Naive B cell (primary cell): ENCODE measurements at regions not wholly inside any gene's neighbourhood (a gene's known extent, or its start where the extent isn't known, plus 50 kb on each side); places are given as distances from the start of the nearest gene placed in this dataset.

Experiments used
- ATAC-seq, 2 donors: fragments of 150-1000 bp; cut with Tn5 transposase; 2 replicates each; pipeline ENCODE4 v1.10.0; 2021; ENCODE audit warnings: low read depth in 2 of 2, mild to moderate bottlenecking in 2 of 2, moderate library complexity in 2 of 2
- DNase-seq: peaks from one replicate; pipeline ENCODE4 v3.0.0; 2022
- H3K27ac Mint-ChIP-seq, 6 donors: one replicate each; pipeline ENCODE4 v1.8.0; 2020 to 2022; ENCODE audit warnings: mild to moderate bottlenecking in 6 of 6, mixed read lengths in 6 of 6, moderate library complexity in 5 of 6, inconsistent platforms in 2 of 6
- H3K27me3 Mint-ChIP-seq, 3 donors: one replicate each; pipeline ENCODE4 v1.8.0; 2021 to 2022; ENCODE audit warnings: mixed read lengths in 3 of 3, mild to moderate bottlenecking in 1 of 3
- H3K36me3 Mint-ChIP-seq, 2 donors: one replicate each; pipeline ENCODE4 v1.8.0; 2020 to 2022; ENCODE audit warnings: mixed read lengths in 2 of 2, inconsistent platforms in 1 of 2, mild to moderate bottlenecking in 1 of 2
- H3K4me1 Mint-ChIP-seq, 3 donors: one replicate each; pipeline ENCODE4 v1.8.0; 2020 to 2022; ENCODE audit warnings: mixed read lengths in 3 of 3, inconsistent platforms in 1 of 3, mild to moderate bottlenecking in 1 of 3, moderate library complexity in 1 of 3
- H3K4me3 Mint-ChIP-seq, 8 donors: one replicate each; pipeline ENCODE4 v1.8.0; 2020 to 2022; ENCODE audit warnings: mild to moderate bottlenecking in 8 of 8, mixed read lengths in 8 of 8, moderate library complexity in 8 of 8, inconsistent platforms in 2 of 8
- H3K9me3 Mint-ChIP-seq, 7 donors: one replicate each; pipeline ENCODE4 v1.8.0; 2020 to 2022; ENCODE audit warnings: mixed read lengths in 7 of 7, mild to moderate bottlenecking in 5 of 7, inconsistent platforms in 2 of 7, moderate library complexity in 1 of 7

GRCh38 chr22:48793949-48794348, 1033.7 kb downstream of the BRD1 start:
- Mint-ChIP-seq H3K4me1 (no peaks in the 10 kb centered on the region), H3K4me3 (no peak overlapping the region), H3K36me3 (peaks cover 0 to 6% of the 10 kb centered on the region in 2 donors), H3K27ac (no peak overlapping the region), H3K9me3 (peaks cover 0 to 10% (median 5%) of the 10 kb centered on the region in 7 donors), H3K27me3 (peaks cover 3 to 11% (median 7%) of the 10 kb centered on the region in 3 donors)
- DNase-seq (no peak), ATAC-seq (no peak)

GRCh38 chr22:48786679-48786996, 1041.0 kb downstream of the BRD1 start:
- ATAC-seq (no peak), DNase-seq (no peak)
- Mint-ChIP-seq H3K36me3 (no peaks in the 10 kb centered on the region), H3K27ac (no peak overlapping the region), H3K27me3 (peaks cover 0 to 11% (median under 1%) of the 10 kb centered on the region in 3 donors), H3K9me3 (peaks cover 0 to 2% (median 0%) of the 10 kb centered on the region in 7 donors), H3K4me3 (no peak overlapping the region), H3K4me1 (no peaks in the 10 kb centered on the region)

- Mint-ChIP-seq H3K4me3 (no peak overlapping the region), H3K27me3 (peaks cover 0 to 6% (median 0%) of the 10 kb centered on the region in 3 donors), H3K27ac (no peak overlapping the region), H3K4me1 (no peaks in the 10 kb centered on the region), H3K36me3 (no peaks in the 10 kb centered on the region), H3K9me3 (peaks cover 0 to 3% (median 0%) of the 10 kb centered on the region in 7 donors)
- DNase-seq (no peak), ATAC-seq (no peak)
Measured at GRCh38 chr22:48785792-48786678, 1041.6 kb downstream of the BRD1 start.

- H3K4me1 Mint-ChIP-seq: no peaks in the 10 kb centered on the region
- H3K27ac Mint-ChIP-seq: no peak overlapping the region
- ATAC-seq: no peak
- H3K9me3 Mint-ChIP-seq: peaks cover 0 to 5% (median 0%) of the 10 kb centered on the region in 7 donors
- no peaks in the 10 kb centered on the region for H3K27me3 Mint-ChIP-seq
- DNase-seq: no peak
- H3K36me3 Mint-ChIP-seq: no peaks in the 10 kb centered on the region
- no peak overlapping the region for H3K4me3 Mint-ChIP-seq
Measured at GRCh38 chr22:48784701-48785503, 1042.8 kb downstream of the BRD1 start.

GRCh38 chr22:48783821-48784266, 1043.8 kb downstream of the BRD1 start:
- Mint-ChIP-seq H3K9me3 (peaks cover 0 to 8% (median 0%) of the 10 kb centered on the region in 7 donors), H3K27me3 (no peaks in the 10 kb centered on the region), H3K36me3 (no peaks in the 10 kb centered on the region), H3K4me3 (no peak overlapping the region), H3K4me1 (no peaks in the 10 kb centered on the region), H3K27ac (no peak overlapping the region)
- ATAC-seq (no peak), DNase-seq (no peak)

GRCh38 chr22:48782811-48783511, 1044.7 kb downstream of the BRD1 start:
- DNase-seq (no peak), ATAC-seq (no peak)

GRCh38 chr22:48782326-48782725, 1045.3 kb downstream of the BRD1 start:
- DNase-seq (no peak), ATAC-seq (no peak)
- Mint-ChIP-seq H3K27ac (no peak overlapping the region), H3K4me1 (no peaks in the 10 kb centered on the region), H3K36me3 (peaks cover 0 to 10% of the 10 kb centered on the region in 2 donors), H3K27me3 (peaks cover 0 to 7% (median 0%) of the 10 kb centered on the region in 3 donors), H3K9me3 (peaks cover 0 to 13% (median 8%) of the 10 kb centered on the region in 7 donors), H3K4me3 (no peak overlapping the region)

More at GRCh38 chr22:48782811-48783511, 1044.7 kb downstream of the BRD1 start:
- Mint-ChIP-seq H3K4me1 (no peaks in the 10 kb centered on the region), H3K27ac (no peak overlapping the region), H3K9me3 (peaks cover 0 to 10% (median 3%) of the 10 kb centered on the region in 7 donors), H3K36me3 (peaks cover 0 to 6% of the 10 kb centered on the region in 2 donors), H3K27me3 (peaks cover 0 to 6% (median 0%) of the 10 kb centered on the region in 3 donors), H3K4me3 (no peak overlapping the region)

- Mint-ChIP-seq H3K27me3 (peaks cover 0 to 7% (median 0%) of the 10 kb centered on the region in 3 donors), H3K27ac (no peak overlapping the region), H3K4me1 (no peaks in the 10 kb centered on the region), H3K36me3 (peaks cover 0 to 10% of the 10 kb centered on the region in 2 donors), H3K4me3 (no peak overlapping the region), H3K9me3 (peaks cover 0 to 16% (median 13%) of the 10 kb centered on the region in 7 donors)
- ATAC-seq (no peak), DNase-seq (no peak)
Measured at GRCh38 chr22:48781868-48782267, 1045.8 kb downstream of the BRD1 start.

GRCh38 chr22:48781391-48781790, 1046.3 kb downstream of the BRD1 start:
- Mint-ChIP-seq H3K27ac (no peak overlapping the region), H3K9me3 (peaks cover 0 to 19% (median 14%) of the 10 kb centered on the region in 7 donors), H3K4me1 (no peaks in the 10 kb centered on the region), H3K36me3 (peaks cover under 1 to 10% of the 10 kb centered on the region in 2 donors), H3K4me3 (no peak overlapping the region), H3K27me3 (peaks cover 0 to 8% (median 0%) of the 10 kb centered on the region in 3 donors)
- DNase-seq: no peak
- ATAC-seq: no peak

GRCh38 chr22:48780597-48781277, 1046.9 kb downstream of the BRD1 start:
- Mint-ChIP-seq H3K27me3 (peaks cover 0 to 14% (median 0%) of the 10 kb centered on the region in 3 donors), H3K9me3 (peaks cover 0 to 24% (median 17%) of the 10 kb centered on the region in 7 donors), H3K4me1 (no peaks in the 10 kb centered on the region), H3K27ac (no peak overlapping the region), H3K36me3 (peaks cover 4 to 10% of the 10 kb centered on the region in 2 donors), H3K4me3 (no peak overlapping the region)
- DNase-seq (no peak), ATAC-seq (no peak)

- ATAC-seq (no peak), DNase-seq (no peak)
Measured at GRCh38 chr22:48779661-48780596, 1047.7 kb downstream of the BRD1 start.

GRCh38 chr22:48779211-48779643, 1048.4 kb downstream of the BRD1 start:
- ATAC-seq: no peak

More at GRCh38 chr22:48779661-48780596, 1047.7 kb downstream of the BRD1 start:
- Mint-ChIP-seq H3K4me3 (no peak overlapping the region), H3K36me3 (peaks cover 4 to 10% of the 10 kb centered on the region in 2 donors), H3K9me3 (peaks cover 3 to 26% (median 17%) of the 10 kb centered on the region in 7 donors), H3K4me1 (no peaks in the 10 kb centered on the region), H3K27ac (no peak overlapping the region), H3K27me3 (peaks cover 0 to 14% (median 0%) of the 10 kb centered on the region in 3 donors)

More at GRCh38 chr22:48779211-48779643, 1048.4 kb downstream of the BRD1 start:
- Mint-ChIP-seq H3K27me3 (peaks cover 0 to 14% (median 0%) of the 10 kb centered on the region in 3 donors), H3K36me3 (peaks cover 4 to 10% of the 10 kb centered on the region in 2 donors), H3K4me3 (no peak overlapping the region), H3K4me1 (no peaks in the 10 kb centered on the region), H3K27ac (no peak overlapping the region), H3K9me3 (peaks cover 5 to 26% (median 17%) of the 10 kb centered on the region in 7 donors)
- DNase-seq: no peak
